ENCODE measurements at regions not wholly inside any gene's neighbourhood (a gene's known extent, or its start where the extent isn't known, plus 50 kb on each side); places are given as distances from the start of the nearest gene placed in this dataset.
A peak's percentile ranks its signal among the peaks of the same experiment; 100 is the strongest.
"Not testable (repeated sequence)": the region's sequence is repeated elsewhere in the genome, so short reads cannot be mapped to it uniquely, and the experiment has no call there.

DNA sequence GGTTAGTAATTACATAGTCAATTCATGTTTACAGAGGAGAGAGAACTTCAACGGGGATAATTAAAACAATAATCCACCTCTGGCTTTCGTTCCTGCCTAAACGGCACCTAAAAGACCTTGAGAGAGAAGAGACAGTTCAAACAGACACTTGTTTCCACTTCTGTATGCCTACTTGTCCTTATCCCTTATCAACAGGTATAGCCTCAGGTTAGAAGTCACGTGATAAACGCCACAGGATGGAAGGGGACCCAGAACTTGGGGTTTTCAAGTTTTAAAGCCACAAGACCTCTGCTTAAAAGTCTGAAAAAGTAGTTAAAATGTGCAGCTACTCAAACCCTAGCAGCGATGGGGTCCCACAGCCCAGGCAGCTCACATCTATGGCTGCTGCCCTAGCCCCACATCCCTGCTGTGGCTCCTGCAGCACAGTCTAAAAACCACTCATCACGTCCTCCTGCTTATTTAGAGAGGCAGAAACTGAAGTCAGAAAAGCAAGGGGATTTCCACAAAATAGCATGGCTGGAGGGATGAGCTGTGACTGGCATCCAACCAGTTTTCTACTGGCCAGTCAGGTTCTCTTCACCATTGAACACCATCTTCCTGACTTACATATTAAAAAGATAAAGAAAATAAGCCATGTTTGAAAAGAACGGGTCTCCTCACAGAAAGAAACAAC, 51.2 kb upstream of the SEC16B start:
- DNase-seq, result peak; percentile 26

DNA sequence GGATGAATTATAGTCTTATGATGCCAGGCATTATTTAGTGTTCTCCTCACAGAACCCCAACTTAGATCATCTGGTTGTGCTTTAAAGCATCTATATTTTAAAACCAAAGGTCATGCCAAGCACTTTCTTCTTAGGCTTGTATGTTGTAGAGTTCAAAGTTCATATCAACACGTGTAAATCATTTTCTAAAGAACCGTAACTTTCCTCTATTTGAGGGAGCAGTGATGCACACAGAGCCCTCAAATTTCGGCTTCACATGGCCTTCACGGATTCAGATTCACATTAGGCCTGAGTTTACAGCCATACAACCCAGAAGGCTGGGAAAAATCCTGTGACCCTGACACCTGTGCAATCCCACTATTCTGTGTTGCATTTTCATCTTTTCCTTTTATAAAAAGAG, 52.1 kb upstream of the SEC16B start:
- no peak for DNase-seq

DNA sequence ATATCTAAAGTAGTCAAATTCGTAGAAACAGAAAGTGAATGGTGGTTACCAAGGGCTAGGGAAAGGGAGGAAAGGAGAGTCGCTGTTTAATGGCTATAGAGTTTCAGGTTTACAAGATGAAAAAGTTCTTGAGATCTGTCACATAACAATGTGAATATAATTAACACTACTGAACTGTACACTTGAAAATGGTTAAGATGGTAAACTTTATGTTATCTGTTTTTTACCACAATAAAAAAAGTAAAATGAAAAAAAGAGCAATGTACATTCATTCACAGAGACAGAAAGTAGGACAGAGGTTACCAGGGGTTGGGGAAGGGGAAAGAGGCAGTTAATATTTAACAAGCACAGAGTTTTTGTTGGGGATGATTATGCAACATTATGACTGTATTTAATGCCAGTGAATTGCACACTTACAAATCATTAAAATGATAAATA, 53.3 kb upstream of the SEC16B start:
- no peak for DNase-seq

DNA sequence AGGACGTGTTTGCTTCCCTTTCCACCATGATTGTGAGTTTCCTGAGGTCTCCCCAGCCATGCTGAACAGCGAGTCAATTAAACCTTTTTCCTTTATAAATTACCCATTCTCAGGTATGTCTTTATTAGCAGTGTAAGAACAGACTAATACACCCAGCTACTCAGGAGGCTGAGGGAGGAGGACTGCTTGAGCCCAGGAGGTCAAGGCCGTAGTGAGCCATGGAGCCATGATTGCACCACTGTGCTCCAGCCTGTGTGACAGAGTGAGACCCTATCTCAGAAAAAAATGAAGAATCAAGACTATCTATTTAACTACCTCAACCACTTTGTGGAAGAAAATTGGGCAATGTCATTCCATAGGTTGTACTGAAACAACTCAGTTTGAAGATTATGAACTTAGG, 54.6 kb upstream of the SEC16B start:
- no peak for DNase-seq

DNA sequence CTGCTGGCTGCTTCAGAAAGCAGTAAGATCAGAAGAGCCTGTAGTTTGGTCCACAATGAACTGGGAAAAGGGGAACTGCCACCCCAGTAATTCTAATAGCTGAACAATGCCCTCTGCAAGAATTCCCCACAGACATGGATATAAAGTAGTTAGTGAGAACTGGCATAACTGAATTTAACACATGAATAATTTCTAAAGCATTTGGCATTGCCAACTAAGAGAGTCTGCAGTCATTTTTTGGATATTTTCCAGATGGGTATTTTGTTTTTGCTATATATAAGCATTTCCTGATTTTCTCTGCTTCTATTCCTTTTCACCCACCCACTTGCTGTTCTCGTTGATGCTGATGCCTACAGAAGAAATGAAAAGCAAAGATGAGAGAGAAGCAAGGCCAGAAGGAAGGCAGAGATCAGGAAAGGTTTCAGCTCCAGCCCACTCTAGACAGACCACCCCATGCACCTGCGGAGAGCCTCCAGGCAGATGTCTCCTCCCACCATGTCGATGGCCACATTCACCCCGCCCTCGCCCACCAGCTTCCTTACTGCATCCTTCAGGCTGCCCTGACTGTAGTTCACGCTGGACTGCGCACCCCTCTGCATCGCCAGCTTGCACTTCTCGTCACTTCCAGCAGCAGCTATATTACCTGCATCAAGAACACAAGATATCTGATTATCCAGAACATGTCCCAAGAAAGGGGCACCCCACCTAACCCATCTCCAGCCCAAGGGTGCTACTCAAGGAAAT, 55.9 kb upstream of the SEC16B start:
- DNase-seq, result no peak

DNA sequence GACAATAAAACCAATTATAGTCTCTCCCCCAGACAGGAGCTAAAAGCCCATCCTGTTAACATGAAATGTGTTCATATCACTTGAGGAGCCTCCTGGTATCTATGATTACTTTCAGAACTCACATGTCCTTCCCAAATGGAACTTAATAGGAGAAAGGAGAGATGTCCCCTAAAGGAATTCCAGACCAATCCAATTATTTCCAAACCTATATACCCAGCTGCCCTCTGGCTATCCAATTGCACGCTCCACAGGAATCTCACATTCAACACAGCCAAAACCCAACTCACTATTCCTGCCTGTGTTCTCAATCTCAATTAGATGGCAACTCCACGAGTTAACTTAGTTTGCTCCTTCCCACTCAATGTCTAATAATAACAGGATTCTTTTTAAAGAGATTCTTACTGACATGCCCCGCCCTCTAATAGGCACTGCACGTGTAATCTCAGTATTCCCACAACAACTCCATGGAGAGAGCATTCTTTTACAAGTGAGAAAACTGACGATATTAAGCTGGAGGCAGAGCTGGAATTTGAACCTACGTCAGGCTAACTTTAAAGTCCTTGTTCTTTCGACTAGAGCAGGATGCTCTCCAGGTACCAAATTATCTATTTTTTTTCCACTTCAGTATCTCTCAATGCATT, 59.1 kb upstream of the SEC16B start:
- no peak for DNase-seq

DNA sequence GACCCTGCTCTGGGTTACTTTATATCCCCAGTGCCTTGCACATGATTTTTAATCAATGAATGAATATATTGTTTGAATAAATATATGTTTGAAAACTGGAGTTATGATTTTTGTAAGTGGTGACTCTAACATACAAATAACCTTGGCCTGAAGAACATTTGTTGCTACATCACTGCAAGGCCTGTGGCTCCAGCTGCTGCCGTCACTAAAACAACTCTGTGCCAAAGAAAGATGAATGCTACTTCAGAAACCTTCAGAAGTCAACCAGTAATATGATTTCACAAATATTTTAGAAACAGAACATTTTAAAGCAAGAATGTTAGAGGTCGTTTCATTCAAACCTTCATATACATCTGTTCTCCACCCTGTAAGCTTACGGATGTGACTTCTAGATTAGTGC, 60.6 kb upstream of the SEC16B start:
- no peak for DNase-seq

DNA sequence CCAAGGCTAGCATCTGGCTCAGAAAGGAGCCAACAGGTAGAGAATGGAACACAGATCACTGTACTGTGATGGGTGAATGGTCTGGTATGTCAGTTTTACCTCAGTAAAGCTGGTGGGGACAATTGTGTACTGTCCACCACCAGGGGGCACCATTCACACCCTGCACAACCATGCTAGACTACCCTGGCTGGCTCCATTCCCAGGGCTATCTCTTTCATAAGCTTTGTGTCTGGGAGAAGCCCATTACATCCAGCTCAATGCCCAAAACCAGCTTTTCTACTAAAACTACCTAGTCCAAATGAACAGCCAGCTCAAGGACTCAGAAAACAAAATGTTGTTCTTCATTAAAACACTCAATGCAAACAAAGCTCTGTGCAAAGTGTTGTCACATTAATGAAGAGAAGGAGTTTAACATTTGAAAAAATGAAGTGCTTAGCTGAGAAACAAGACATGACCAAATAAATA, 62.0 kb upstream of the RASAL2 start:
- DNase-seq, result peak; percentile 44

DNA sequence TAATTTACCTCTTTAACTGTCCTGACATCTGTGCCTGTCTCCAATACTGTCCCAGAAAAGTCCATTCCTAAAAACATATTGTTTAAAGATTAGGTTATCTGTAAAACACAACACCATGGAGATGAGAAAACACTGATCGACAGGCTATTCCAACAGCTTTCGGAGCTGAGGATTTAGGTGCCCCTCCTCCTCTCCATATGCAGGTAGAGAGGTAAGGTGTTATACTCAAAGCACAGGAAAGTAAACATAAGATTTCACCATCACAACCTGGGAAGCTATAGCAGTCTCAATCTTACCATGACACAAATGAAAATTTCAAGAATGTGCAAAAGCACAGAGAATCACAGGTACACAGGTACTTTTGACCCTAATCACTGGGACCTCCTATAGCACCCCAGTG, 60.9 kb upstream of the RASAL2 start:
- DNase-seq, result no peak

DNA sequence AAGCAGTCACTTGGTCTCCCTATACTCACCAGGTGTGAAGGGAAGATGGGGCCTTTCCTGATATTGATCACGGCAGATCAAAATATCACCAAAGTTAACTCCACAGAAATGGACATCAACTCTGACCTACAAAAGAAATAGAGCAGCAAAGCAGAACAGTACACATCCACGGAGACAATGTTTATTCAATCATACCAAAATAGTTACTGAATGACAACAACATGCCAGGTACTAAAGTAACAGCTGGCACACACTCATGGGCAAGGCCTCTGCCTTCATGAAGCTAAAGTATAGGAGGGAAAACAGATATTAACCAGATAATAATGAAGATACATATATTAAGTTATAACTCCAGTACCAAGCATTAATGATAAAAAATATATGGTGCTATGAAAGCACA, 59.2 kb upstream of the RASAL2 start:
- DNase-seq, result no peak

DNA sequence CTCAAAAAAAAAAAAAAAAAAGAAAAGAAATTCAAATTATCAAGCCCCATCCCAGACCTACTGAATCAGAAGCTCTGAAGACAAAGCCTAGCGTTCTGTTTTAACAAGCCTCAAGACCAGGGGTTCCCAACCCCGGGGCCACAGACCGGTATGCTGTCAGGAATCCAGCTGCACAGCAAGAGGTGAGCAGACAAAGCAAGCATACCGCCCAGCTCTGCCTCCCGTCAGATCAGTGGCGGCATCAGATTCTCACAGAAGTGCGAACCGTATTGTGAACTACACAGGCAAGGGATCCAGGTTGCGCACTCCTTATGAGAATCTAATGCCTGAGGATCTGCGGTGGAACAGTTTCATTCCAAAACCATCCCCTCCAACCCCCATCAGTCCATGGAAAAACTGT, 57.8 kb upstream of the RASAL2 start:
- no peak for DNase-seq

DNA sequence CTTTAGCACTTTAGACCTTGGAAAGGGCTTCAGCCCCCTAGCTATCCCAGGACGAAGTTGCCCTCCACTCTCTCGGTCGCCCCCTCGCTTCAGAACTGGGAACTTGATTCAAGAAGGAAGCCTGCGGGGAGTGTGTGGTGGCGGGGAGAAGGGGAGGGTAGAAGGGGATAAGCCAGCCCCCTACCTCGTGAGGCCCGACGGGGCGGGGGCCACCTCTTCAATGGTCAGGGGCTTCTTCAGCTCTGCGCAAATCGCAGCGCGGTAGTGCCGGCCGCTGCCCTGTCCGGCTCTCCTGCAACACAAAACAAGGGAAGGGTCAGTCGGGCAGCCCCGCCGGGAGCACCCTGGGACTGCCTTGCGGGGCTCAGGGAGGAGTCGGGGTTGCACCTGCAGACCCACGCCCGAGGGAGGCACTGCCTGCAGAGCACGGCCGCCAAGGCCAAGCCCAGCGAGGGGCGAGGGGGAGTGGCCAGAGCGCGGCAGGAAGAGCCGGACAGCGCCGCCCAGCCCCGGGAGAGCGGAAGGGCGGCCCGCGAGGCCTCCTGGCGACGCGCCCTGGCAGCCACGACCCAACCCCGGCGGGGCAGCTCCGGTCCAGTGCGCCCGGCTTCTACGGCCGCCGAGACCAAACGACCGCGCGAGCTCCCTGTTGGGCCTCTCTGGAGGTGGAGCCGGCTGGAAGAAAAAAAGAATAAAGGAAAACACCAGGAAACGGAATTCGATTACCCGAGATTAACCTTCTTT, 56.2 kb upstream of the RASAL2 start:
- no peak for DNase-seq

DNA sequence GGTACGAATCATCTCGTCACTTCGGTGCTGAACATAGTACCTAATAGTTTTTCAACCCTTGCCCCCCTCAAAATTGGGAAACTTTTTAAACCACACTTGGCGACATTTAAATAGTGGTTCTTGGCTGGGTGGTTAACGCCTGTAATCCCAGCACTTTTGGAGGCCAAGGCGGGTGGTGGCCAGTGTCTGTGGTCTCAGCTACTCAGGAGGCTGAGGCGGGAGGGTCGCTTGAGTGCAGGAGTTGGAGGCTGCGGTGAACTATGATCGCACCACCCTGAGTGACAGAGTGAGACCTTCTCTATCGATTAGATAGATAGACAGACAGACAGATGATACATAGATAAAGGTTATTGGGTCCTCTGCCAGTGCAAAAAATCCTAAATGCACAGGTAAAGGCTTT, 55.5 kb upstream of the RASAL2 start:
- no peak for DNase-seq

DNA sequence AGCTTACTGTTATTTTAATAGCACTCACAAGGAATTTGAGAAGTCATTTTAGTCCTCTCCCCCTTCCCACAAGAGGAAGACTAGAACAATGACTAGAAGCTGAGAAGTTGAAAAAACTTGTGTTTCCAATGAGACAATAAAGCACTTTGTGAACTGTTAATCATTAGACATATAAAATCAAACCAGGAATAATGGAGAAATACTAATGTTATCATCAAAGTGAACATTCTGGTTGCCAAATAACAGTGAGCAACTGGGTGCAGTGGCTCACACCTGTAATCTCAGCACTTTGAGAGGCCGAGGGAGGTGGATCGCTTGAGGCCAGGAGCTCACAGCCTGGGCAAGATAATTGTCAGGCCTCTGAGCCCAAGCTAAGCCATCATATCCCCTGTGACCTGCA, 54.0 kb upstream of the RASAL2 start:
- DNase-seq, result no peak

DNA sequence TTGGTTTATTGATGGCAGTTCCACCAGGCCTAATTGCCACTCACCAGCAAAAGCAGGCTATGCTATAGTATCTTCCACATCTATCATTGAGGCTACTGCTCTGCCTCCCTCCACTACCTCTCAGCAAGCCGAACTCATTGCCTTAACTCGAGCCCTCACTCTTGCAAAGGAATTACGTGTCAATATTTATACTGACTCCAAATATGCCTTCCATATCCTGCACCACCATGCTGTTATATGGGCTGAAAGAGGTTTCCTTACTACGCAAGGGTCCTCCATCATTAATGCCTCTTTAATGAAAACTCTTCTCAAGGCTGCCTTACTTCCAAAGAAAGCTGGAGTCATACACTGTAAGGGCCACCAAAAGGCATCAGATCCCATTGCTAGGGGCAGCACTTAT, 50.0 kb upstream of the RASAL2 start:
- DNase-seq, result not testable (repeated sequence)

All from NCI-H510A (cell line).